ENCODE measurements at regions not wholly inside any gene's neighbourhood (a gene's known extent, or its start where the extent isn't known, plus 50 kb on each side); places are given as distances from the start of the nearest gene placed in this dataset.

DNA sequence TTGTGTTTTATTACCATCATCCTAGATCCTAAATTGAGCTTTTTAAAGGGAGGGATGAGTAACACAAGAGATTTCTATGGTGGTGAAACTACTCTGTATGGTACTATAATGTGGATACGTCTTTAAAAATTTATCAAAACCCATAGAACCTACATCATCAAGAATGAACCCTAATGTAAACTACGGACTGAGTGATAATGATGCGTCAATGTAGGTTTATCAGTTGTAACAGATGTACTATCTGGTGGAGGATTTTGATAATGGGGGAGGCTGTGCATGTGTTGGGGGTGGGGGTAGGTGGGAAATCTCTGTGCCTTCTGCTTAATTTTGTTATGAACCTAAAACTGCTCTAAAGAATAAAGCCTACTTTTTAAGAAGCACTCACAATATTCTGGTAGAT, 724.1 kb upstream of the SOX9 start:
- TF ChIP-seq CTCF (conservative IDR thresholded peaks at IDR 0.05): no peak
- no peak for TF ChIP-seq EZH2 (IDR thresholded peaks at IDR 0.05; ENCODE audit: low read depth)

All from PC-9 (cell line).